ENCODE measurements at regions not wholly inside any gene's neighbourhood (a gene's known extent, or its start where the extent isn't known, plus 50 kb on each side); places are given as distances from the start of the nearest gene placed in this dataset.
A peak's percentile ranks its signal among the peaks of the same experiment; 100 is the strongest.

DNA sequence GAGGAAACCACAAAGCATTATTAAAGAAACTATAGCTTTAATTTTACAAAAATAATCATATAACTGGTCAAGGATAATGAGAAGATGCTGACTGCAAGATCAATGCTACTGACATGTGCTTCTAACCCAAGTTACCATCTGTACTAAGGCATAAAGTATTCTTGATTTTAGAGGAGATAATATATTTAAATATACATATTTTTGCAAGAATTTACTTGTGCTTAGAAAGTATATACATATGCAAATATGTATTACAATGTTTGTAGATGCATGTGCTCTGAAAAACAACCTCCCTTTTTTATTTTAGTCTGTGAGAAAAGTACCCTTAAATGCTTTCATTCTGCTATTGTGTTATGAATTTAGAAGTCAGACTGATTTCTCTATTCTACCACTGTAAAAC, 740.7 kb upstream of the SLIT2 start:
- TF ChIP-seq JUN (IDR thresholded peaks at IDR 0.05; ENCODE audit: borderline replicate concordance, insufficient read depth, insufficient read length, low read depth) (no peak), POLR2A (IDR thresholded peaks at IDR 0.05; ENCODE audit: low read depth, low read length) (no peak), GATA2 (IDR thresholded peaks at IDR 0.05; ENCODE audit: insufficient read depth, insufficient read length, low read depth, low read length) (no peak), MYC (IDR thresholded peaks at IDR 0.05; ENCODE audit: low read depth, low read length) (no peak)
- dilution Hi-C loops (cut with MboI; ENCODE audit: extremely low pct_ligation_motif_present, low sequenced_read_pairs) (no loop called here), intact Hi-C loops (cut with micrococcal nuclease) (no loop called here)
- BruUV-seq (replicated peaks), result no TSS peak
- Histone ChIP-seq H2AFZ (ENCODE audit: low read depth, low read length) (no peak overlapping the region), H3K4me2 (ENCODE audit: insufficient read depth, low read length) (no peak overlapping the region), H3K27ac (ENCODE audit: insufficient read depth, low read depth, low read length) (no peak overlapping the region), H3K9me3 (replicated peaks; ENCODE audit: control insufficient read depth, insufficient read depth, low read length) (no peaks in the 10 kb centered on the region), H3K36me3 (ENCODE audit: control insufficient read depth in 2 of 2, extremely low read depth in 1 of 2, insufficient read depth in 2 of 2, low read length in 2 of 2) (no peaks in the 10 kb centered on the region), H3K79me2 (ENCODE audit: control insufficient read depth, insufficient read depth, low read length) (no peaks in the 10 kb centered on the region), H3K27me3 (ENCODE audit: control insufficient read depth in 2 of 2, insufficient read depth in 2 of 2, low read length in 2 of 2) (no peaks in the 10 kb centered on the region), H3K9me1 (replicated peaks; ENCODE audit: control insufficient read depth, extremely low read depth, insufficient read depth, low read length) (no peaks in the 10 kb centered on the region), H4K20me1 (replicated peaks; ENCODE audit: control insufficient read depth, extremely low read depth, insufficient read depth, low read length) (no peaks in the 10 kb centered on the region), H3K4me1 (ENCODE audit: control insufficient read depth, extremely low read depth, insufficient read depth, low read length) (peaks cover 11% of the 10 kb centered on the region), H3K9ac (replicated peaks; ENCODE audit: extremely low read depth, insufficient read depth, low read length) (no peak overlapping the region), H3K4me3 (replicated peaks in 1 of 3; ENCODE audit: insufficient read depth in 1 of 3, low read depth in 1 of 3, low read length in 3 of 3) (no peak overlapping the region)
- CTCF ChIA-PET, result interaction anchor here (1.0 to 4.8 kb wide), 3 partner anchors 10 to 737 kb away, joined by 3 to 29 read pairs (median 3); no protein-coding TSS in a partner anchor
- DNase-seq (ENCODE audit: low read depth, low spot score) (no peak), FAIRE-seq (no peak)
- POLR2A ChIA-PET, result no interaction called here

DNA sequence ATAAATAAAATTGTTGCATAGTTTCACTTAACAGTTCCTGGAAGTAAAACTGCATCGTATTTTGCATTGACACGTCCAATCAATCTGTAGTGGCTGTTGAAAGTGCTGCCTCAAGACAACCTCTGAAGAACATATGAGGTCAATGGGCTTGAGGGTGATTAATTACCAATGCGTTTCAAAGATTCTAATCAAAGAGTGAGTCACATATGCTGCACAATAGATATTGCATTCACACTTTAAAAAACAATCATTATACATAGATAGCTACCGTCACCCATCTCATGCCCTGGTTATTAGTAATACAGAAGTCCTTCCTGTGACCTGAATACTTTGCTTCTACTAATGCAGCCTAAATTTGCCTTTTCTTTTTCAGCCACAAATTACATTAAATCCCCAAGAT, 743.3 kb upstream of the SLIT2 start:
- POLR2A ChIA-PET, result no interaction called here
- CTCF ChIA-PET, result interaction anchor here (0.8 to 4.8 kb wide), 5 partner anchors 25 to 740 kb away, joined by 3 to 29 read pairs (median 4); no protein-coding TSS in a partner anchor
- peak; percentile 80 for FAIRE-seq

More for the DNA sequence above, 743.3 kb upstream of the SLIT2 start:
- H3K27me3 ChIP-seq (ENCODE audit: control insufficient read depth in 2 of 2, insufficient read depth in 2 of 2, low read length in 2 of 2), result no peaks in the 10 kb centered on the region
- no peak overlapping the region for H2AFZ ChIP-seq (ENCODE audit: low read depth, low read length)
- no peaks in the 10 kb centered on the region for H3K9me1 ChIP-seq (replicated peaks; ENCODE audit: control insufficient read depth, extremely low read depth, insufficient read depth, low read length)
- H3K4me3 ChIP-seq (replicated peaks in 1 of 3; ENCODE audit: insufficient read depth in 1 of 3, low read depth in 1 of 3, low read length in 3 of 3), result no peak overlapping the region
- dilution Hi-C loops (cut with MboI; ENCODE audit: extremely low pct_ligation_motif_present, low sequenced_read_pairs) (no loop called here), intact Hi-C loops (cut with micrococcal nuclease) (loop anchor here (2.0 to 5.0 kb wide), 2 partner anchors 224 to 740 kb away; no protein-coding TSS in a partner anchor)
- no peaks in the 10 kb centered on the region for H3K9me3 ChIP-seq (replicated peaks; ENCODE audit: control insufficient read depth, insufficient read depth, low read length)
- H3K36me3 ChIP-seq (ENCODE audit: control insufficient read depth in 2 of 2, extremely low read depth in 1 of 2, insufficient read depth in 2 of 2, low read length in 2 of 2), result no peaks in the 10 kb centered on the region
- H3K79me2 ChIP-seq (ENCODE audit: control insufficient read depth, insufficient read depth, low read length), result no peaks in the 10 kb centered on the region
- DNase-seq (ENCODE audit: low read depth, low spot score), result peak; percentile 71
- H3K4me2 ChIP-seq (ENCODE audit: insufficient read depth, low read length), result peak overlapping the region; percentile 78
- no peaks in the 10 kb centered on the region for H4K20me1 ChIP-seq (replicated peaks; ENCODE audit: control insufficient read depth, extremely low read depth, insufficient read depth, low read length)
- H3K9ac ChIP-seq (replicated peaks; ENCODE audit: extremely low read depth, insufficient read depth, low read length), result no peak overlapping the region
- H3K27ac ChIP-seq (ENCODE audit: insufficient read depth, low read depth, low read length), result peak overlapping the region; percentile 35
- BruUV-seq (replicated peaks), result no TSS peak
- peaks cover 11% of the 10 kb centered on the region for H3K4me1 ChIP-seq (ENCODE audit: control insufficient read depth, extremely low read depth, insufficient read depth, low read length)
- TF ChIP-seq MYC (IDR thresholded peaks at IDR 0.05; ENCODE audit: low read depth, low read length) (no peak), JUN (IDR thresholded peaks at IDR 0.05; ENCODE audit: borderline replicate concordance, insufficient read depth, insufficient read length, low read depth) (peak; percentile 80), FOS (IDR thresholded peaks at IDR 0.05; ENCODE audit: borderline replicate concordance, insufficient read depth, low read length) (peak; percentile 74), POLR2AphosphoS5 (IDR thresholded peaks at IDR 0.05; ENCODE audit: insufficient read depth, low read depth, low read length) (peak; percentile 31), POLR2A (IDR thresholded peaks at IDR 0.05; ENCODE audit: low read depth, low read length) (no peak), GATA2 (IDR thresholded peaks at IDR 0.05; ENCODE audit: insufficient read depth, insufficient read length, low read depth, low read length) (peak; percentile 96), EZH2 (IDR thresholded peaks at IDR 0.05; ENCODE audit: borderline replicate concordance, low read depth, low read length, severe bottlenecking) (no peak)
- TF ChIP-seq, protein P1, sequence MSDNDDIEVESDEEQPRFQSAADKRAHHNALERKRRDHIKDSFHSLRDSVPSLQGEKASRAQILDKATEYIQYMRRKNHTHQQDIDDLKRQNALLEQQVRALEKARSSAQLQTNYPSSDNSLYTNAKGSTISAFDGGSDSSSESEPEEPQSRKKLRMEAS (IDR thresholded peaks at IDR 0.05; ENCODE audit: insufficient read depth, insufficient read length), result no peak
- TF ChIP-seq, protein P2, sequence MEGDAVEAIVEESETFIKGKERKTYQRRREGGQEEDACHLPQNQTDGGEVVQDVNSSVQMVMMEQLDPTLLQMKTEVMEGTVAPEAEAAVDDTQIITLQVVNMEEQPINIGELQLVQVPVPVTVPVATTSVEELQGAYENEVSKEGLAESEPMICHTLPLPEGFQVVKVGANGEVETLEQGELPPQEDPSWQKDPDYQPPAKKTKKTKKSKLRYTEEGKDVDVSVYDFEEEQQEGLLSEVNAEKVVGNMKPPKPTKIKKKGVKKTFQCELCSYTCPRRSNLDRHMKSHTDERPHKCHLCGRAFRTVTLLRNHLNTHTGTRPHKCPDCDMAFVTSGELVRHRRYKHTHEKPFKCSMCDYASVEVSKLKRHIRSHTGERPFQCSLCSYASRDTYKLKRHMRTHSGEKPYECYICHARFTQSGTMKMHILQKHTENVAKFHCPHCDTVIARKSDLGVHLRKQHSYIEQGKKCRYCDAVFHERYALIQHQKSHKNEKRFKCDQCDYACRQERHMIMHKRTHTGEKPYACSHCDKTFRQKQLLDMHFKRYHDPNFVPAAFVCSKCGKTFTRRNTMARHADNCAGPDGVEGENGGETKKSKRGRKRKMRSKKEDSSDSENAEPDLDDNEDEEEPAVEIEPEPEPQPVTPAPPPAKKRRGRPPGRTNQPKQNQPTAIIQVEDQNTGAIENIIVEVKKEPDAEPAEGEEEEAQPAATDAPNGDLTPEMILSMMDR (IDR thresholded peaks at IDR 0.05; ENCODE audit: extremely low read depth in 1 of 2, insufficient read depth in 1 of 2, low read depth in 1 of 2, low read length in 2 of 2), result no peak

Measured in endothelial cell of umbilical vein (primary cell).